Stimulated activated CD4-positive, alpha-beta T cell treated with anti-CD3 and anti-CD28 coated beads, Interleukin-15, amount 100 ng/mL, for 1 hour (primary cell): ENCODE measurements at regions not wholly inside any gene's neighbourhood (a gene's known extent, or its start where the extent isn't known, plus 50 kb on each side); places are given as distances from the start of the nearest gene placed in this dataset.

Experiments used
- DNase-seq, 2 donors: peaks; one replicate each; pipeline ENCODE4 v3.0.0-alpha.2; 2020; ENCODE audit warnings: low read depth in 1 of 2, low spot score in 1 of 2

DNA sequence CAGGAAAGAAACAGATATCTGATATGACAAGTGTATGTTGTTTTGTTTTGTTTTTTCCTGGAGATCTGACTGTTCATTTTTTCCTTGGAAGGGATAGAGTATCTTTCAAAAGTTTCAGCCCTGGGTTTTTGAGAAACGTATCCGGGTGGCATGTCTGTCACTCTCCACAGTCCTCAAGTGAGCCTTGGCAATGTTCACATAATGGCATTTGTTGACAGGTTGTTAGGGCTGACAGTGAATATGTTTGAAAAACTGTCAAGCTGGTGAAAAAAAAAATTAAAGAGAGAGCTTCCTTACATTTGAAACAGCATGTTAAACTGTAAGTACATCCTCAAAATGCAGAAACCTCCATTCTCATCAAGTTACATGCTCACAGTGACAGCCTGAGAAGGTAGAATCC lies 113.0 kb upstream of the DYNLRB2 start:
- DNase-seq, result no peak

DNA sequence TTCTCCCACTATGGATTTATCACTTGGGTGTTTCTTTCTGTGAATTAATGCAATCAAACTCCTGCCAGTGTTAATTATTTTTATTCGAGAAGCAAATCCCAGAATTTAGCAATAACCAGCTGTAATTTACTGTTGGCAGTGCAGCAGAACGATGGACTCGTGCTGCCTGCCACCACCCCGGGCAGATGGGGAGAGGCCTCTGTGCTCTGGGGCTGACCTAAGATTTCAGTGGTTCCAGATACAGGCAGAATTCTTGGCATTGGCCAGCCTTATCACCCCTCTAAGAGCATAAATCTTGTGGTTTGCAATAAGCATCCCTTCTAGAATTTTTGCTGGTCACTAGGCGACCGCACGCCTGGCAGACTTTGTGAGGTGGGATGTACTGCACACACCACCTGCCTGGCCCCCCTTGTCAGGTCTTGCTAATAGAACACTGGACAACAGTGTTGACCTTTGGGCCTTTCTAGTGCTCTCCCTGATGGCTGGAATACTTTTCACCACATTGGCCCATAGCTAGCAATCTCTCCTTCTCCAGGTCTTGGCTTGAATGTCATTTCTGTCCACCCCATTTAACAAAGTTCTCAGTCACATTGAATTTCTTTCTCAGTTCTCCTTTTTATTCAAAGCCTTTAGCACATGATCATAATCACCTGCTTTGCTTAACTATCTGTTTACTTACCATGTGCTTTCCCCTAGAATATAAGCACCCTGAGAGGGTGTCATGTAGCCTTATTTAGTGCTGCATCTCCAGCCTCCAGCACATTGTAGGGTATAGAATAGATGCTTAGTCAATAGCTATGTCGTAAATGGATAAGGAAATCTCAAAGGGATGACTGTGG lies 122.1 kb upstream of the DYNLRB2 start:
- DNase-seq, result no peak

DNA sequence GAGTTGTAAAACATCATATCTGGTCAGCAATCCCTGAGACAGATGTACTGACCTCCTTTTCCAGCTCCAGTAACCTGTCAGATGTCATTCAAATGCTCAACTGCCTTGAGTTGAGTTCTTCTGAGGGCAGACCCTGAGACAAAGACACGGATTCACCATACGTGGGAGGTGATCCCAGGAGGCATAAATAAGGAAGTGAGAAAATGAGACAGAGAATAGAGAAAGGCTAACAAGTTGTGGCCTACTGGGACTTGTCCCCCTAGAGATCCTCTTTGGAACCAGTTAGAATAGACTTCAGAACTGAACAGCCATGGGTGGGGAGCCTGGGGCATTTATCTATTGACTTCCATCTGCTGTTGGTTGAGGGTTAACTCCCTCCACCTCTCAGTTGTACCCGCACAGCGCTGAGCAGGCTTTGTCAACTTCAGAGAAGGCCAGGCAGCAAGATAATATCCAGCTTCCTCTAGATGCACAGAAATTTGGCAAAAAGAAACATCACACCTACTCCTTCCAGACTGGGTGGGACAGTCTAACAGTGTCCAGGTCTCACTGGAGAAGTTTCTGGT lies 123.0 kb upstream of the DYNLRB2 start:
- no peak for DNase-seq

DNA sequence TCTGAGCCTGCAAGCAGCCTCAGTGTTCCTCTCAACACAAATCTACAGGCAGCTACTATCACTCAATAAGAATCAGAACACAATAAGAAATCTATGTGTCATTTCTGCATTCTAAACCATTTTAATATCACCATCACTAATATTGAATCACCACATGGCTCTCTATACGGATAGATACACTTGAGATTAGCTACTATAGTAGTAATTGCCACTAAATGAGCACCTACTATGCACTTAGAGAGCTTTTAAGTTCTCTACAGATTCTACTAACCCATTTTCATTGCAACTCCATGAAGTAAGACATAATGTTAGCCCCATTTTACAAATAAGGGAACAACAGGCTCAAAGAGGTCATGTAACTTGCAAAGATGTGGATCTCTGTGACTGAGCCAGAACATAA lies 132.8 kb upstream of the DYNLRB2 start:
- DNase-seq, result no peak

DNA sequence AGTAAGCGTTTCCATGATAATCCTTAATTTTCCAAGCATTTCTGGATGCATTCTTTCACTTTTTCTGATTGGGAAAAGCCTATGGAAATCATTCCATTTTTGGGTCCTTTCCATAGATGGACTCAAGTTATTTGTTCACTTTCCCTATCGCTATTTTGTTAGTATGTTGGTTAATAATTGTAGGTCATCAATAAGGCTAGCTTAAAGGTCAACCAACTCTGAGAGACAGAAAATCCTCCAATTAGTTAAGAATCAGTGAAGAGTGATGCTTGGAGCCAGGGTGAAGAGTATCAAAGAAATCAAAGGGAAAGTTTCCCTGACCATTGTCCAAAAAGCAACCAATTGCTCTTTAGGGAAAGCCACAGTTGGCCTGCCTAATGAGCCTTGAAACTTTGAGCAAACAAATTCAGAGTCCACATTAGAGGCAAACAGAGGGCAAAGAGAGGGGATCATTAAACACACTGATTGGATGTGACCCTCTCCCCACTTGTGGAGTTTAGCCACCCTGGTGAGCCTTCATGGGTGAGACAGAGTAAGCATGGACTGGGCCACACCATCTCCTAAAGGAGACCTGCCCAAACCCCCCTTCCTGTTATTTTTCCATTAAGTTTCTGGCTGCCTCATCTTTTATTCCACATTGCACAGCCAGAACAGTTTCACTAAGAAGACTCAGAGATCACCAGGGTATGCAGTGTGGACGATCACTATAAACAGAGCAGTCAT lies 133.4 kb upstream of the DYNLRB2 start:
- no peak for DNase-seq

DNA sequence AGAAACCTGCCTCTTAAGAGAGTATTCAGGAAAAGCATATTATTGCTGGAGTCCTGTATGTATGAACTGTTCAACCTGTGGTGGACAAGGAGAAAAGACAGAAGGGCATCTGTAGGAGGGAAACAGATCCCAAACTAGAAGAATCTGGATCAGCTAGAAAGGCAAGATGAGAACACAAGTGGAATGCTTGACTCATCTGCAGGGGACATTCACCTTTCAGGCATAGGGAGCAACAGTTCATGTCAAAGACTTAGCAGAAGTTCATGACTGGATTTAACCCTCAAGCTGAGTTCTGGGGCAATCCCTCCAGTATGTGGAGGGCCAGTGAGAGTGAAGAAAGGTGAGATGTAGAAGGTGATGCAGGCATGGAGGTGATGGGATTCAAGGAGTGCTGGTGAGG lies 135.9 kb upstream of the DYNLRB2 start:
- DNase-seq, result no peak

DNA sequence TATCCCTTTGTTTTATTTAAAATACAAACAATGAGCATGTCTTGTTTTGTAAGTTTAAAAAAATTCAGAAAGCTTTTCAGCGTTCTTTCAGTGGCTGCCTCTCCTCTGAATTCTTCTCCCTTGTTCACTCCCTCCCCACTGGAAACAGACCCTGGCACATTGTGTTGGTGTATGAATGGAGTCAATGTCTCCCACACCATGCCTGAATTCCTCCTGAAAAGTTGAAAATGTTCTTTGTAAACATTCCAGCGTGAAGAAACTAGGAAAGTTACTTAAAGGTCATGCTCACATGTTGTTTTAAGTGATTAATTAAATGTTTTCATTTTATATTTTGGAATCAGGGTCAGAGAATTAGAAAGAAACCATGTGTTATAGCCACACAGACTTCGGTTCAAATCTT lies 136.9 kb upstream of the DYNLRB2 start:
- DNase-seq, result no peak

DNA sequence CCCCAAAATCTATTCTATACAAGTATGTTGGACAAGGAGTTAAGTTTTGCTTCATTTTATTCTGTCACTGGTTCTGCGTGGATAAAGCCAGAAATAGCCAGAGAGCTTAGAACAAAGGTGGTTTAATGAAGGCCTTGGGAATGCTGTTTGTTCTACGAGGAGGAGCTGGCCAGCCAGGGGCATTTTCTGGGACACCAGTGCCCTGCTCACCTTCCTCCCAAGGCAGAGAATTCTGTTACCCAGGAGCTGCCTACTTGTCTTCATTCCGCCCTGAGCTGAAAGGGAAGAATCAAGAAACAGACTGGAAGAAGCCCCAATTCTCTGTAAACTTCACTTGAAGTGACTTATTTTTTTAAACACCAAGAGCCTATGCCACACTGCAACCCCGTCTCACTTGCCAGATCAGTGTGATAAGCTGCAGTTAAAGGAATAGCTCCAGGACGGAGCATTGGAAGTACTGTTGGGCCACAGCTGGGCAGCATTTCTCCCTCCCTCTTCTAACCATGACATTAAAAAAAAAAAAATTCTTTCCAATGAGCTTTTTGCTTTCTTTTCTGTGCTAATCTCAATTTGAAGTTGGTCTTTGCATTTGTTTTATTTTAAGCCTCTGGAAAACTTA lies 149.8 kb upstream of the DYNLRB2 start:
- DNase-seq, result no peak

DNA sequence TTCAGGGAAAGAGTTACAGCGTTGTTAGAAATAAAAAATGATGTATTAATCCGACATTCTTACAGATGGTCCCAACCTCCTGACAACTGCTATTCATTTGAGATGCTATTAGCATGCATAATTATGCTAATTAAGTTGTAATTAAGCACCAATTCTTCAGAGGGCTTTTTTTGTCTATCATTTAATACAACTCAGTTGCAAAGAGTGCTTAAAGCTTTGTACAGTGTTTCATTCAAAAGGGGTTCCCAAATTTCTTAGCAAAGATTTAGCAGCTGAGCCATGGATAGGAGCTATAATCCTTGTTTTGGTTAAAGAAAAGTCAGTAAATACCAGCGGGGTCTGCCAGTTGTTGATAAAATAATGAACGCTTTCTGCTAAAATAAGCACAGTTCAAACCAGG lies 150.7 kb upstream of the DYNLRB2 start:
- DNase-seq, result no peak

DNA sequence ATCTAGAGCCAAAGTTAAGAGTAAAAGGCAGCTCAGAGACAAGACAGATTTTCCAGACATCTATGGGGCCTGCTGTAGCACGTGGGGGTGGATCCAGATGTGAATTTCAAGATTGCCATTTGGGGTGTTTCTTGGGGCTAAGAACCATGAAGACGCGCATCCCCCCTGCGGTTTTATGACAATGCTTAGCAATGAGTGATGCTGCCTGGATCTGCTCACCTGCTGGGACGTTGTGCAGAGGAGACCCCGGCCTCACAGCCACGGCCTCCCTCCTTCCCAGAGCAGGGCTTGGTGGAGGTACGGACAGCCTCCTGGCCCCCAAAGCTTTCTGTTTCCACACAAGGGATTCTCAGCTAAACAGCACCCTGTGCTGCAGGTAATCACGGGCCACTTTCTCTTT lies 151.5 kb upstream of the DYNLRB2 start:
- DNase-seq, result no peak

DNA sequence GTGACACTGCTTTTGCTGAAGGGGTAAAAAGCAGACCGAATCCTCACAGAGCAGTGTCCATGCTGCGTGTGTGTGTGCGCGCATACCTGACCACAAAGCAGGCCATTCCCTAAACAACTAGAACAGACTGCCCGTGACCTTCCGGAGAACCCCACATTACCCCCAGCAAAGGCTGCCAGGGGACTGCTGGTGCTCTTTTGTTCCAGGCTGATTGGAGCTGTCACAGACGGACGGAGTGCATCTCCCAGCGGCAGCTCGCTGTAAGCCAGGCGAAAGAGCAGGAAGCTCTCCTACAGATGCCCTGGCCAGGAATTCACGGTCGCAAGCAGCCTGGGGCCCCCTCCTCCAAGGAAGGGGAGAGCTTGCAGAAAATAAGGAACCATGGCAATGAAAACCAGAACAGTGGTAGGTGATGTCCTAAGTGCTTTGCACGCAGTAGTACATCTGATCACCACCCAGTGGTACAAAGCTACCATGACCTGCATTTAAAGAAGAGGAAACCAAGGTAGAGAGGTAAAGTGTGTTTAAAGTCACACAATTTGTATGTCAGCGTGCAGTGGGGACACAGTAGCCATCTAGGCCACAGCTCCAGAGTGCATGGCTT lies 153.4 kb upstream of the DYNLRB2 start:
- no peak for DNase-seq

DNA sequence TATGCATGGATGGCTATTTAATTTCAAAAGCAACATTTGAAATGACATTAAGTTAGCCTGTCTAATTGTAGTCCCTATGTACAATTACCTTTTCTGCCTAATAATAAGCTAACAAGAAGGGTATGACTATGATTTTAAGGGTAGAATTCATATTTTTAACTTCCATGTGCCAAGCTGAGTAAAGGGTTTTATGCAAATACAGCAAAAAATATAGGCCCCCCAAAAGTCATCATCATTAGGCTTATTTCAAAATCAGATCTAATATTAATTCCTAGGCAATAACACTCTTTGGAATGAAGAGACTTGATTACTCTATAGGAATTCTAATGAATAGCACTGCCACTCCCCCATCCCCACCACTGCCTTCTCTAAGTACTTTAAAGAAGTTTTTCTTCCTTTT lies 155.9 kb upstream of the DYNLRB2 start:
- DNase-seq, result no peak

DNA sequence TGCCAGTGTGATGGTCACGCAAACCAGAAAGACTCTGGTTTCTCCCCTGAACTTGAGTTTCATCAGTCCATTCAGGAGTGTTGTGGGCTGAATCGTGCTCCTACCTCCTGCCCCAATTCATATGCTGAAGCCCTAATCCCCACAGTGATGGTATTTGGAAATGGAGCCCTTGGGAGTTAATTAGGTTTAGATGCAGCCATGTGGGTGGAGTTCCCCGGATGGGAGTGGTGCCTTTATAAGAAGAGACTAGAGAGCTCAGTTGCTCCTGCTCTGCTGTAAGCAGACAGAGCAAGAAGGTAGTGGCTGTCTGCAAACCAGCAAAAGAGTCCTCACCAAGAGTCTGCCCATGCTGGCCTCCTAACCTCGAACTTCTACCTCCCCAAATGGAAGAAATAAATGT lies 160.3 kb upstream of the DYNLRB2 start:
- DNase-seq, result no peak

DNA sequence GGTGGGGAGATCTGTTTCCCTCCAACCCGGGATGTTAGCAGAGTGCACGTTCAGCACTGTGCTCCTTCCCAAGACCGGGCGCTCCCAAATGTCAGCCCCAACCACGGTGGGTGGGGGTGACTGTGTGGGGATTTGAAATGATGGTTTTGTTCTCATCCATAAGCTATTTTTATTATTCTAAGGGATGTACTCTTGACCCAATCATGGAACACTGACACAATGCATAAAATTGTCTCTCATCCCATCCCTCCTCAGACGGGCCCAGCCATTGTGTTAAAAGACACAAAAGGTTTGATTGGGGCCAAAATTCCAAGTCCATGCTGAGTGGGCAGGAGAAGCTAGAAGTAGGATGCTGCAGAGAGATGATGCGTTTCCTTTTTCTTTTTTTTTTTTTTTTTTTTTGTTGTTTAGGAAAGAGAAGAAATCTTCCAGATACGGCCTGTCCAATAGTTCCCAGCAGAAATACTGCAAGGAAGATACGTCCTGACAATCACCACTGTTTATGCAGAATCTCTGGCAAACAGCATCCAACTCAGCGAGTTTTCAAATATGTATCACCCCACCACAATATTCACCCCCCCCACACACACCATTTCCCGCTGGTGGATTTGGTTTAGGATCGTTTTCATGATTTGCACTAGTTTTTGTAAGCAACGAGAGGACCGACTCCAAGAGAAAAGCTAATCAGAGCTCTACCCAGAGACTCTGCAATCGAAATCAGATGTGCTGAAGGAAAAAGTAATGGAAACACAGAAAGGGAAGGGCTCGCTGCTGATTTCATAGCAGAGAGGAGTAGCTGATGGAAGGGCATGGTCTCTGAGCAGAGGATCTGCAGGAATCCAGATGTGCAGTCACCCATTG lies 163.5 kb upstream of the DYNLRB2 start:
- DNase-seq, result no peak

DNA sequence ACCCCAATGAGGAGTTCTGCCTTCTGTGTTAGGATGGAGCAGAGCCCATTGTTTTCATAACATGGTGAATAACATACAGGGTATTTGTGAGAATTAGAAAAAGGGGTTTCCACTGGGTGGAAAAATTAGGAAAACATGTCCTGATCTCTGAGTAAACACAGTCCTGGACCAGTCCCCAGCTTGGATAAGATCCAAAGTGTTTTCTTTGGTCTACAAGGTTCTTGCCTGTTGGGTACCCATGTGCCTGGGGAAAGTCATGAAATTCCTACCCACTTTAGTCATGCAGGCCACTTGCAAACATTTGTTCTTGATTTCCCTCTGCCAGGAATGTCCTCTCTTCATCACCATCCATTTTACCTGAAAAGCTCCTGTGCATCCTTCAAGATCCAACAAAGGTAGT lies 164.8 kb upstream of the DYNLRB2 start:
- no peak for DNase-seq

DNA sequence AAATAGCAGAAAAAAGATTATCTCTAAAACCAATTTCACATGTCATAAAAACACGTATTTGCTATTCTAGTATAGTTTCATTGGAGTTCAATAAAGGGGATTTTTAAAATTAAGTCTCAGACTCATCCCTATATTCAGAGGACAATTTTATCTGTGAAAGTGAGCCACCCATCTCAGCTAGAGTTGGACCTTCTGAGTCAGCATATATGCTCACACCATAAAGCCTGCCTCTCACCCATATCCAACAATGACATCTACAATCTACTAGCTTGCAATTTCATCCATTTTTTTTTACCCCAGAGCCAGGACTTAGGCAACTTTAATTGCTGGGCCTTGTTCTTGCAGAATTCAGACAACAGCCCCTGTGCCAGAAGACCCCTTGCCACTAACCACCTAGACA lies 165.3 kb upstream of the DYNLRB2 start:
- DNase-seq, result no peak

DNA sequence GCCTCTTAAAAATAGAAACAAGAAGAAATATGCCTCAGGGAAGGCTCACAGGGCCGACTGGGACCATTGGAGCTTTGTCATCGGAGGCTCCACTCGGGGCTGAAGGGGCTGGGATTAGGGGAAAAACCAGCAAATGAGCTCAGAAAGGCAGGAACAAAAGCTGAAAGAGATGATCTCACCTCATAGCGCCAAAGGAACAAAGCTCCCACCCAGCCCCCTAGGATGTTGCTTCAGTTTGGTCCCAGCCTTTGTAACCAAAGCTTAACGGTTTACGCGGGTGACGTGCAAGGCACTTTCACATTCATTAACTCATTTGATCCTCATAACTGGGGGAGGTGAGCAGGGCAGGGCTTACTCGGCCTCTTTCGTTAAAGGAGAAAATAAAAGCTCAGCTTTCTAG lies 168.5 kb upstream of the DYNLRB2 start:
- no peak for DNase-seq

DNA sequence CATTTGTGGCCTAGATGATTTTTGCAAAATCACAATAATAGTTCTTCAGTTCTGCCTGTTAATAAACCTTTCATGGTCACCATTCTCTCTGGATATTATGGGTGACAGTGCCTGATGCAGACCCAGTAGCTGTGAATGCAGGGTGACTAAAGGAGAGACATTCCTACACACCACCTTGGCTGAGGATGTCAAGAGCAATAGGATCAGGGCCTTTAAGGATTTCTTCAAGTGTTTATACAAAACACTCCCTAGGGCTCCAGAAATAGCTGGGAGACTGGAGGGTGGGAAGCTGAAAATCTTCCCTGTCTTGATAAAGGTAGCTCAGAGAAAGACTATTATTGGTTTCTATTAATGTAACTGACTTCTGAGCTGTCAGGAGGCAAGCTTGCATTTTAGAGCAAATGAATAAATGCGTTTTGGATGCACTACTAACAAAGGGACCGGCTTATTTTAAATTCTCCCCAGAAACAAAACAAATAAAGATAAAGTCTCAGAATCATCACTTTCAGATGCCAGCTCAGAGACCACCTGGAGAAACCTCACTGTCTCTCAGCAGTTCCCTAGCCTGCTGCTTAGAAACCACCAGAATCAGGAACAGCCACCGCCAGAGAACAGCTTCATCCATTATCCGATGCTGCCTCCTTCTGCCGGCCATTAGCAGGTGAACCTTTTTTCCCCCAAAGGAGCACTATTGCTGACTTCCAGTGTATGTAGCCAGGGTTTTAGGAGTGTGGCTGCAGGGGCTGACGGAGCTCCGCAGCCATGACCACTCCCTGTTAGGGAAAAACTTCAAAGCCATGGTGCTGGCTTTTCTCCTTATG lies 171.4 kb upstream of the DYNLRB2 start:
- no peak for DNase-seq

DNA sequence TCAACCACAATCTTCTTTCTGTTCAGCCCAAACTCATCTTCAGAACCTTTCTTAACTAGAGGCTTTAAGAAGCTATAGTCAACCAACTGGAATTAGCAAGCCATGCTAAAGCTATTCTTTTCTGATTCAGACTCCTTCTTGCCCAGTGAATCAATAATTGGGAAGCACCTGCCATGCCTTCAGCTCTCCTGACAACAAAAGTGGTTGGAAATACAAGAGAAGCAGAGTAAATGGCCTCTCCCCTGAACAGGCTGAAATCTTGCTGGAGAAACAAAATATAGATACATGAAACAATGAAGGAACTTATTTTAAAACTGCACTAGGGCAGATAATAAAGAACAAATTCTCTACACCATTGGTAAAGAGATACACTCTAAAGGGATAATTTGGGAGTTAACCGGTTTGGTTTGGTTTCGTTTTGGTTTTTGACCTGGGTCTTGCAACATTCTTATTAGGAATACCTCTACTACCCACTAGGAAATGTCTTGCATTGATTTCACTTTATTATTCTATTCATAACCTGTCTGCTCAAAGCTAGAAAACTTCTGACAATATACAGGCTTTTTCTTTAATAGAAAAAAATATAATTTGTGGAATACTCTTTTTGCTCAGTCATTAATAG lies 173.6 kb upstream of the DYNLRB2 start:
- no peak for DNase-seq
